Activated naive CD4-positive, alpha-beta T cell treated with anti-CD3 and anti-CD28 coated beads, Interleukin-2, amount 50 U/mL, for 72 hours (primary cell): ENCODE measurements at regions not wholly inside any gene's neighbourhood (a gene's known extent, or its start where the extent isn't known, plus 50 kb on each side); places are given as distances from the start of the nearest gene placed in this dataset.

Experiments
- ATAC-seq, 2 donors: fragments of 150-1000 bp; cut with Tn5 transposase; 2 replicates each; pipeline ENCODE4 v1.10.0; 2021; ENCODE audit warnings: mild to moderate bottlenecking in 2 of 2, moderate library complexity in 2 of 2
- DNase-seq, 2 donors: peaks; one replicate each; pipeline ENCODE4 v3.0.0; 2021 to 2022; ENCODE audit warnings: low spot score in 2 of 2
- H3K27ac Mint-ChIP-seq, 2 donors: one replicate each; pipeline ENCODE4 v1.8.0; 2022; ENCODE audit warnings: mild to moderate bottlenecking in 2 of 2, mixed read lengths in 2 of 2
- H3K36me3 Mint-ChIP-seq, 2 donors: one replicate each; pipeline ENCODE4 v1.8.0; 2022; ENCODE audit warnings: mixed read lengths in 2 of 2
- H3K9me3 Mint-ChIP-seq, 2 donors: one replicate each; pipeline ENCODE4 v1.8.0; 2022; ENCODE audit warnings: mixed read lengths in 2 of 2

GRCh38 chr18:25962919-25963318, 127.5 kb downstream of the SS18 start:
- ATAC-seq: no peak
- H3K9me3 Mint-ChIP-seq: no peaks in the 10 kb centered on the region
- DNase-seq: no peak
- no peak overlapping the region for H3K27ac Mint-ChIP-seq
- H3K36me3 Mint-ChIP-seq: no peaks in the 10 kb centered on the region

GRCh38 chr18:25962176-25962575, 128.2 kb downstream of the SS18 start:
- no peak overlapping the region for H3K27ac Mint-ChIP-seq
- no peak for DNase-seq
- no peak for ATAC-seq
- H3K9me3 Mint-ChIP-seq: no peaks in the 10 kb centered on the region
- no peaks in the 10 kb centered on the region for H3K36me3 Mint-ChIP-seq

GRCh38 chr18:25957017-25957416, 133.4 kb downstream of the SS18 start:
- Mint-ChIP-seq H3K27ac (no peak overlapping the region), H3K36me3 (no peaks in the 10 kb centered on the region), H3K9me3 (peaks cover 0 to 3% of the 10 kb centered on the region in 2 donors)
- DNase-seq (no peak), ATAC-seq (no peak)

GRCh38 chr18:25953111-25953510, 137.3 kb downstream of the SS18 start:
- ATAC-seq: no peak
- no peak for DNase-seq
- Mint-ChIP-seq H3K36me3 (no peaks in the 10 kb centered on the region), H3K9me3 (peaks cover 0 to 3% of the 10 kb centered on the region in 2 donors), H3K27ac (no peak overlapping the region)

GRCh38 chr18:25950321-25950720, 140.1 kb downstream of the SS18 start:
- no peaks in the 10 kb centered on the region for H3K36me3 Mint-ChIP-seq
- peaks cover 0 to 7% of the 10 kb centered on the region in 2 donors for H3K9me3 Mint-ChIP-seq
- DNase-seq (no peak), ATAC-seq (no peak)
- H3K27ac Mint-ChIP-seq: no peak overlapping the region

- H3K36me3 Mint-ChIP-seq: no peaks in the 10 kb centered on the region
- H3K9me3 Mint-ChIP-seq: peaks cover 0 to 4% of the 10 kb centered on the region in 2 donors
- H3K27ac Mint-ChIP-seq: no peak overlapping the region
- ATAC-seq (no peak), DNase-seq (no peak)
These were observed 143.9 kb downstream of the SS18 start for GRCh38 chr18:25946540-25946939.

- no peak for DNase-seq
- no peak for ATAC-seq
- Mint-ChIP-seq H3K9me3 (no peaks in the 10 kb centered on the region), H3K27ac (no peak overlapping the region), H3K36me3 (no peaks in the 10 kb centered on the region)
These were observed 155.1 kb downstream of the SS18 start for GRCh38 chr18:25935356-25935755.

- no peaks in the 10 kb centered on the region for H3K36me3 Mint-ChIP-seq
- ATAC-seq (no peak), DNase-seq (no peak)
- H3K27ac Mint-ChIP-seq: no peak overlapping the region
- no peaks in the 10 kb centered on the region for H3K9me3 Mint-ChIP-seq
These were observed 159.3 kb downstream of the SS18 start for GRCh38 chr18:25931126-25931525.

GRCh38 chr18:25929787-25930186, 160.6 kb downstream of the SS18 start:
- Mint-ChIP-seq H3K27ac (no peak overlapping the region), H3K9me3 (no peaks in the 10 kb centered on the region), H3K36me3 (no peaks in the 10 kb centered on the region)
- DNase-seq (no peak), ATAC-seq (no peak)

GRCh38 chr18:25927830-25928229, 162.6 kb downstream of the SS18 start:
- no peak overlapping the region for H3K27ac Mint-ChIP-seq
- ATAC-seq: peak in 1 of 2 donors; percentile 38
- no peaks in the 10 kb centered on the region for H3K9me3 Mint-ChIP-seq
- H3K36me3 Mint-ChIP-seq: no peaks in the 10 kb centered on the region
- DNase-seq: no peak

GRCh38 chr18:25923193-25923592, 167.2 kb downstream of the SS18 start:
- DNase-seq: no peak
- ATAC-seq: no peak
- no peak overlapping the region for H3K27ac Mint-ChIP-seq

GRCh38 chr18:25921677-25922421, 168.6 kb downstream of the SS18 start:
- H3K27ac Mint-ChIP-seq: no peak overlapping the region
- no peaks in the 10 kb centered on the region for H3K36me3 Mint-ChIP-seq

More at GRCh38 chr18:25923193-25923592, 167.2 kb downstream of the SS18 start:
- H3K9me3 Mint-ChIP-seq: no peaks in the 10 kb centered on the region
- H3K36me3 Mint-ChIP-seq: no peaks in the 10 kb centered on the region

GRCh38 chr18:25915907-25916306, 174.5 kb downstream of the SS18 start:
- no peak overlapping the region for H3K27ac Mint-ChIP-seq
- ATAC-seq (no peak), DNase-seq (no peak)
- no peaks in the 10 kb centered on the region for H3K9me3 Mint-ChIP-seq
- H3K36me3 Mint-ChIP-seq: no peaks in the 10 kb centered on the region

More at GRCh38 chr18:25921677-25922421, 168.6 kb downstream of the SS18 start:
- DNase-seq: peak in 1 of 2 donors; percentile 54
- peak; percentile 34 to 60 for ATAC-seq
- no peaks in the 10 kb centered on the region for H3K9me3 Mint-ChIP-seq

GRCh38 chr18:25898965-25899364, 191.4 kb downstream of the SS18 start:
- no peak for DNase-seq
- Mint-ChIP-seq H3K27ac (no peak overlapping the region), H3K36me3 (no peaks in the 10 kb centered on the region), H3K9me3 (peaks cover 4 to 6% of the 10 kb centered on the region in 2 donors)
- ATAC-seq: no peak

GRCh38 chr18:25896956-25897355, 193.5 kb downstream of the SS18 start:
- H3K9me3 Mint-ChIP-seq: peaks cover 4 to 6% of the 10 kb centered on the region in 2 donors
- DNase-seq: no peak
- H3K36me3 Mint-ChIP-seq: no peaks in the 10 kb centered on the region
- ATAC-seq: no peak
- H3K27ac Mint-ChIP-seq: no peak overlapping the region

GRCh38 chr18:25896178-25896780, 194.1 kb downstream of the SS18 start:
- Mint-ChIP-seq H3K36me3 (no peaks in the 10 kb centered on the region), H3K27ac (no peak overlapping the region), H3K9me3 (peaks cover 4 to 6% of the 10 kb centered on the region in 2 donors)
- ATAC-seq (no peak), DNase-seq (peak in 1 of 2 donors; percentile 39)

- peaks cover under 1 to 2% of the 10 kb centered on the region in 2 donors for H3K9me3 Mint-ChIP-seq
- no peak overlapping the region for H3K27ac Mint-ChIP-seq
- DNase-seq (no peak), ATAC-seq (no peak)
- no peaks in the 10 kb centered on the region for H3K36me3 Mint-ChIP-seq
These were observed 194.9 kb downstream of the SS18 start for GRCh38 chr18:25895518-25895917.

- peaks cover 0 to 14% of the 10 kb centered on the region in 2 donors for H3K36me3 Mint-ChIP-seq
- DNase-seq: no peak
- H3K9me3 Mint-ChIP-seq: peaks cover 13 to 14% of the 10 kb centered on the region in 2 donors
- no peak overlapping the region for H3K27ac Mint-ChIP-seq
- ATAC-seq: no peak
These were observed 204.1 kb downstream of the SS18 start for GRCh38 chr18:25886283-25886682.
